GM19468 (cell line): ENCODE measurements at regions not wholly inside any gene's neighbourhood (a gene's known extent, or its start where the extent isn't known, plus 50 kb on each side); places are given as distances from the start of the nearest gene placed in this dataset.
"Not testable (repeated sequence)": the region's sequence is repeated elsewhere in the genome, so short reads cannot be mapped to it uniquely, and the experiment has no call there.

Experiments
- ATAC-seq: cut with Tn5 transposase; IDR thresholded peaks from one replicate; pipeline ENCODE4 v1.9.1; 2021; ENCODE audit warnings: mild to moderate bottlenecking, moderate library complexity, moderate number of reproducible peaks; ENCODE audit not compliant: unreplicated experiment; ENCODE audit errors: extremely low read depth

- no peak for ATAC-seq
Observed at GRCh38 chr6:81979329-81979728, 226.8 kb upstream of the TENT5A start.

GRCh38 chr6:81978230-81978629, 225.7 kb upstream of the TENT5A start:
- ATAC-seq, result no peak

- ATAC-seq, result no peak
Observed at GRCh38 chr6:81977486-81977885, 225.0 kb upstream of the TENT5A start.

GRCh38 chr6:81969814-81970213, 217.3 kb upstream of the TENT5A start:
- ATAC-seq, result no peak

- ATAC-seq, result no peak
Observed at GRCh38 chr6:81969011-81969410, 216.5 kb upstream of the TENT5A start.

- ATAC-seq, result no peak
Observed at GRCh38 chr6:81966968-81967367, 214.5 kb upstream of the TENT5A start.

- no peak for ATAC-seq
Observed at GRCh38 chr6:81962198-81962597, 209.7 kb upstream of the TENT5A start.

GRCh38 chr6:81950877-81951276, 198.4 kb upstream of the TENT5A start:
- ATAC-seq, result no peak

- no peak for ATAC-seq
Observed at GRCh38 chr6:81948861-81949260, 196.4 kb upstream of the TENT5A start.

- not testable (repeated sequence) for ATAC-seq
Observed at GRCh38 chr6:81948196-81948595, 195.7 kb upstream of the TENT5A start.

- ATAC-seq, result no peak
Observed at GRCh38 chr6:81944661-81945060, 192.2 kb upstream of the TENT5A start.

GRCh38 chr6:81942842-81943241, 190.4 kb upstream of the TENT5A start:
- not testable (repeated sequence) for ATAC-seq

- no peak for ATAC-seq
Observed at GRCh38 chr6:81942067-81942370, 189.5 kb upstream of the TENT5A start.

- ATAC-seq, result no peak
Observed at GRCh38 chr6:81940451-81940985, 188.0 kb upstream of the TENT5A start.

- no peak for ATAC-seq
Observed at GRCh38 chr6:81939766-81940165, 187.3 kb upstream of the TENT5A start.

- no peak for ATAC-seq
Observed at GRCh38 chr6:81938991-81939732, 186.7 kb upstream of the TENT5A start.

GRCh38 chr6:81938014-81938856, 185.8 kb upstream of the TENT5A start:
- peak; percentile 73 for ATAC-seq

- ATAC-seq, result no peak
Observed at GRCh38 chr6:81937296-81937937, 184.9 kb upstream of the TENT5A start.

GRCh38 chr6:81934936-81935335, 182.5 kb upstream of the TENT5A start:
- ATAC-seq, result no peak

GRCh38 chr6:81933608-81934051, 181.1 kb upstream of the TENT5A start:
- ATAC-seq, result no peak

- no peak for ATAC-seq
Observed at GRCh38 chr6:81933089-81933488, 180.6 kb upstream of the TENT5A start.
